AG09319 (cell line): ENCODE measurements at regions not wholly inside any gene's neighbourhood (a gene's known extent, or its start where the extent isn't known, plus 50 kb on each side); places are given as distances from the start of the nearest gene placed in this dataset.

Experiments
- DNase-seq: peaks from one replicate; pipeline ENCODE4 v3.0.0-alpha.2; 2010; ENCODE audit warnings: low read depth; ENCODE audit errors: extremely low read depth
- TF ChIP-seq, protein P1 (sequence below): IDR thresholded peaks from 2 replicates; pipeline ENCODE4 v1.5.1; 2011; ENCODE audit warnings: low read depth, mild to moderate bottlenecking, inconsistent platforms, low read length, moderate library complexity

DNA sequence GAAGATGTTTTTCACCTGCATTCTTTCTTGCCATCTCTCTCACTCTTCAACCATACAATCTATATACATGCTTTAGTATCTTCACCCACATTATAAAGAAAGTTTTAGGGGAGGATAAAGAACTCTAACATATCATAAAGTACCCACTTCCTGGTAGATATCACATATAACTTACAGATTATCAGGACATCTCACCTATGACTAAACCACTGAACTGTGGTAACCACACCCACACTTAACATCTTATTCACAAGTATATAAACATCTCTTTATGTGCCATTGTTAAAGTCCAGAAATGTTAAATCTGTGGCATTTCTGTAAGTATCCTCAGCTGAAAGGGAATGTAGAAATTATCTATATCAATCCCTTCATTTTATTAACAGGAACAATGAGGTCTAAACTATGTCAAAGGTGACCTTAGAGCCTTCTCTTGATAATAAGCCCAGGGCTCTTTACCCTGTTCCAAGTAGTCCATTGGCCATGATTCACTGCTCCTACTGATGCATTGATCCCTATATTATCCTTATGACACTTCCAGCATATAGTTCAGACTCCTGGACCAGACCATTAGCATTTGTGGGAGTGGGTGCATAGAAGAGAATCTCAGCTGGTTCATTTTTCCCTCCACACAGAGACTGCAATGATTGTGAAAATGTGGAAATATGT is 182.4 kb downstream of the SUCLG1 start:
- TF ChIP-seq, protein P1, sequence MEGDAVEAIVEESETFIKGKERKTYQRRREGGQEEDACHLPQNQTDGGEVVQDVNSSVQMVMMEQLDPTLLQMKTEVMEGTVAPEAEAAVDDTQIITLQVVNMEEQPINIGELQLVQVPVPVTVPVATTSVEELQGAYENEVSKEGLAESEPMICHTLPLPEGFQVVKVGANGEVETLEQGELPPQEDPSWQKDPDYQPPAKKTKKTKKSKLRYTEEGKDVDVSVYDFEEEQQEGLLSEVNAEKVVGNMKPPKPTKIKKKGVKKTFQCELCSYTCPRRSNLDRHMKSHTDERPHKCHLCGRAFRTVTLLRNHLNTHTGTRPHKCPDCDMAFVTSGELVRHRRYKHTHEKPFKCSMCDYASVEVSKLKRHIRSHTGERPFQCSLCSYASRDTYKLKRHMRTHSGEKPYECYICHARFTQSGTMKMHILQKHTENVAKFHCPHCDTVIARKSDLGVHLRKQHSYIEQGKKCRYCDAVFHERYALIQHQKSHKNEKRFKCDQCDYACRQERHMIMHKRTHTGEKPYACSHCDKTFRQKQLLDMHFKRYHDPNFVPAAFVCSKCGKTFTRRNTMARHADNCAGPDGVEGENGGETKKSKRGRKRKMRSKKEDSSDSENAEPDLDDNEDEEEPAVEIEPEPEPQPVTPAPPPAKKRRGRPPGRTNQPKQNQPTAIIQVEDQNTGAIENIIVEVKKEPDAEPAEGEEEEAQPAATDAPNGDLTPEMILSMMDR, result no peak
- no peak for DNase-seq

DNA sequence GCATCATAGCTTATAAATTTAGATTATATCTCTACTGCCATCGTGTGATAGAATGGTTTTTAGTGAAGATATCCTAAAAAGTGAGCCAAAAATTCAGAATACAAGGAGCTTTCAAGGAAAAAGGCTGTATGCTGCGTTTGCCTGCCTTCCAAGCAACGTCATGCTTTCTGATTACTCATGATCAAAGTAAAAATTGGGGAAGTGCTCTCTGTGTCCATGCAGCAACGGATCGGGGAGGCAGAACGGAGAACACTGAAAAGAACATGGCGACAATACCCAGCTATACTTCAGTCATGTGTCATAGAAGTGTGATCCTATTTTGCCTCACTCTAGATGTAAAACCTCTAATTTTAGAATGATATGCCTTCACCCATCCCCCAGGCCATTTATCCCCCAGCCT is 185.7 kb downstream of the SUCLG1 start:
- no peak for DNase-seq

DNA sequence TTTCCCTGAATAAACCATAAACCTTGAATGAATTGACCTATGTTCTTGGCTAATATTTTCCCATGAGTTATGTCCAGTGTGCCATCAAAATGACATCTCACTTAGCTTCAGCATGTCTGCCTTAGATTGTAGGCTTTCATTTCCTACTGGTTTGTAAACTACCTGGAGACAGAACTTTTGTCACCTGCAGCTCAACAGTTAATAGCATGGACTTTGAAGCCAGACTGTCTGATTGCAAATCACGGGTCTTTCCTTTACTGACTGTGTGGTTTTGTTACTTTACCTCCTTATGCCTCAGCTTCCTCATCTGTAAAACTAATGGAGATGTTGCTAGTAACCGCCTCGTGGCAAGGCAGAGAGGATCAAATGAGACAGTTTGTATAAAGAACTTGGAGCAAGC is 187.1 kb downstream of the SUCLG1 start:
- DNase-seq, result no peak
- TF ChIP-seq, protein P1, result no peak

More for the DNA sequence above, 185.7 kb downstream of the SUCLG1 start:
- TF ChIP-seq, protein P1, result no peak

DNA sequence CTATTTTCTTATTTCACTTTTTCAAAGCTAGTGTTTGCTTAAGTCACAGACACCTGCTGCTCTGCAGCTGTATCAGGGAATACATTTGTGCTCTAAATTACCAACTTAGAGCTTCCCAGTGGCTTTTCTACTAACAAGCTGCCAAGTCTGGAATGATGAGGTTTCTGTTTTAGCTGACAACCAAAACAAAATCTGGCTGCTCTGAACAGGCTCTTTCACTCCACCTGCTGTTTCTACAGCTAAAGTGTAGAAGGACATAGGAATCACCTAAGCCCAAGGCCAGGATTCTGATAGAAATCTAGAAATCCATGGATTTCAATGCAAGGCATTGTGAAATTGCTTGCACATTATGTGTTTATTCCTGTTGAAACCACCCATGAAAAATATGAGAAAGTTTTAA is 201.2 kb downstream of the SUCLG1 start:
- TF ChIP-seq, protein P1, result no peak
- no peak for DNase-seq

DNA sequence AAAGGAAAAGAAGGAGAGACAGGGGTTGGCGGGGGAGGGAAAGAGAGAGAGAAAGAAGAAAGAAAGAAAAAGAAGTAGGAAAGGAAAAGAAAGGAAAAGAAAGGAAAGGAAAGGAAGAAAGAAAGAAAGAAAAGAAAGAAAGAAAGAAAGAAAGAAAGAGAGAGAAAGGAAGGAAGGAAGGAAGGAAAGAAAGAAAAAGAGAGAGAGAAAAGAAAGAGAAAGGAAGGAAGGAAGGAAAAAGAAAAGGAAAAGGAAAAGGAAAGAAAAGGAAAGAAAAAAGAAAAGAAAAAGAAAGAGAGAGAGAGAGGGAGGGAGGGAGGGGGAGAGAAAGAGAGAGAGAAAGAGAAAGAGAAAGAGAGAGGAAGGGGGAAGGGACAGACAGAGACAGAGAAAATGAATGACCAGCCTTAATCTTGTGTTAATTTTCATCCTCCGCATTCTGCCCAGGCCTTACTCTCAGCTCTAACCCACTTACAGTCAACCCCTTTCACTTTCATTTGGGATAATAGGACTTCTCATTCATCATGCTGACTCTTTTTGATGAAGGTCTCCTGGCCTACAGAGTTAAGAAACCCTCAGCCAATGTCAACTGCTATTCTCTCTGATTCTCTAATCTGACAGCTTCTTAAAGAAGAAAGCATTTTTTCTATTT is 207.3 kb downstream of the SUCLG1 start:
- DNase-seq, result no peak

DNA sequence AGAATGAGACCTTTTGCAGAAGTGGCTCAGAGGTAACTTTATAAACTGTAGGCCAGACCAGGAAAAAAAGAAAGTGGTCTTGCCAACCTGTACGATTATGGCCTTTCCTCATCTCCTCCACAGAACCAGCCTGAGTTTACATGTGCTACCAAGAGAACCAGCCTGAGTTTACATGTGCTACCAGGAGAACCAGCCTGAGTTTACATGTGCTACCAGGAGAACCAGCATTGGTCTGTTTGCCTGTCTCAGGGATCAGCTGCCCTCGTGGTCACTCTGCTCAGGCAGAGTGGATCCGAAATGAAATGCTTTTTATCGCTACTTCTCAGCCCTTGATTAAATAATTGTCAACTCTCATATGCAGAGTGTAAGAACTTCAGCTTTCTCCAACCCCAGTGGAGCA is 209.9 kb downstream of the SUCLG1 start:
- TF ChIP-seq, protein P1, result no peak
- no peak for DNase-seq

More for the DNA sequence above, 207.3 kb downstream of the SUCLG1 start:
- TF ChIP-seq, protein P1, result no peak

DNA sequence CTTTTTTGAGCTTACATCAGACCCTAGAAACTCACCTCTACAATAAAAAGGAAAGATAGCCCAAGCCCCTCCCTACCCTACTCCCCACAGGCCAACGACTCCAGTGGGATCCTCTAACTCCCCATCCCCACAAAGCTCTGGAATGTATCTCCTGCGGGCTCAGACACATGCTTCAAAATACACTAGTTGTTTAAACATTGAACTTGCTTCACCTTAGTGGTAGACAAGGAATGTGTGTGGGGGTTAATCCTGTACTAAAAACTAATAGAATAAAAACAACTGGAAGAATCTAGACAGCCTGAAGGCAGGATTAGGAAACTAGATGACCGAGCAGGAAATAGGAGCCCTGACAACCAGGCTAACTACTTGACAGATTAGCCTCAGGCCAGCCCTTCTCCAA is 211.5 kb downstream of the SUCLG1 start:
- no peak for DNase-seq
- TF ChIP-seq, protein P1, result no peak
